Left lung (tissue), 4 donors: ENCODE measurements at regions not wholly inside any gene's neighbourhood (a gene's known extent, or its start where the extent isn't known, plus 50 kb on each side); places are given as distances from the start of the nearest gene placed in this dataset.

Source experiments
- ATAC-seq: fragments of 200-7000 bp; cut with Tn5 transposase; one replicate; pipeline ENCODE4 v1.9.1; 2020; ENCODE audit warnings: moderate library complexity
- DNase-seq, 4 donors: peaks; one replicate each; pipeline ENCODE4 v3.0.0-alpha.2; 2013 to 2020
- H3K27ac ChIP-seq, 2 donors: fragments of 200-600 bp; sonication (generic) in 1 of 2; one replicate each; pipeline versions ENCODE4 v1.5.0 to v1.8.0; 2020 to 2021
- H3K27me3 ChIP-seq, 2 donors: fragments of 200-600 bp; sonication (generic) in 1 of 2; one replicate each; pipeline versions ENCODE4 v1.5.0 to v1.8.0; 2020 to 2021
- H3K36me3 ChIP-seq, 2 donors: fragments of 200-600 bp; sonication (generic) in 1 of 2; one replicate each; pipeline versions ENCODE4 v1.5.0 to v1.8.0; 2020 to 2021
- H3K4me1 ChIP-seq, 2 donors: fragments of 200-600 bp; one replicate each; pipeline ENCODE4 v1.8.0; 2021
- H3K4me3 ChIP-seq, 2 donors: fragments of 200-600 bp; sonication (generic) in 1 of 2; one replicate each; pipeline versions ENCODE4 v1.5.0 to v1.8.0; 2020 to 2021; ENCODE audit warnings: mild to moderate bottlenecking in 1 of 2
- H3K9me3 ChIP-seq, 2 donors: fragments of 200-600 bp; sonication (generic) in 1 of 2; one replicate each; pipeline versions ENCODE4 v1.5.0 to v1.8.0; 2020 to 2021
- intact Hi-C, 2 donors: fragments of 100-400 bp; cut with DNase I; formaldehyde crosslinking; loops; one replicate each; pipeline versions ENCODE4 v1.11.2 to v1.14.2; 2022
- TF ChIP-seq, protein P1 (sequence below), 2 donors: fragments of 200-600 bp; sonication (generic) in 1 of 2; IDR thresholded peaks; one replicate each; pipeline versions ENCODE4 v1.5.0 to v1.8.0; 2021; ENCODE audit warnings: antibody characterized with exemption in 2 of 2
- donor health status: DM: no; HTN: yes; CAD: no.
- donor health status: DM: no; HTN: no; CAD: no.

DNA sequence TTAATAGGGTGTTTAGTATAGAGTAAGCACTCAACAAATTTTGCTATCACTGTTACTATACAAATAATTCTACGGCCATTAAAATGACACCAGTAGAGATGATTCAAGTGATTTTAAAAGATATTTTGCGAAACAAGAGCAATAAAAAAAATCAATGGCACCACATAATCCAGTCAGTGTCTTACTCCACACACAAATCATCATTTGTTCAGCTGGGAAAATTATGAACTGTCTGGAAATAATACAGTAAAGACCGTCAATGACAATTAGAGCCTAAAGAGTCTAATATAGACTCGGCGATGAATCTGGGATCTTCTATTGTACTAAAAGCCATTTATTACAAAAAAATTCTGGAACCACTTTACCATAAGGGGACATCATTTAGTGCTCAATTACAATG is 270.5 kb downstream of the ARRDC4 start:
- Histone ChIP-seq H3K4me1 (no peaks in the 10 kb centered on the region), H3K9me3 (no peaks in the 10 kb centered on the region), H3K36me3 (no peaks in the 10 kb centered on the region), H3K4me3 (no peak overlapping the region), H3K27me3 (no peaks in the 10 kb centered on the region), H3K27ac (no peak overlapping the region)
- TF ChIP-seq, protein P1, sequence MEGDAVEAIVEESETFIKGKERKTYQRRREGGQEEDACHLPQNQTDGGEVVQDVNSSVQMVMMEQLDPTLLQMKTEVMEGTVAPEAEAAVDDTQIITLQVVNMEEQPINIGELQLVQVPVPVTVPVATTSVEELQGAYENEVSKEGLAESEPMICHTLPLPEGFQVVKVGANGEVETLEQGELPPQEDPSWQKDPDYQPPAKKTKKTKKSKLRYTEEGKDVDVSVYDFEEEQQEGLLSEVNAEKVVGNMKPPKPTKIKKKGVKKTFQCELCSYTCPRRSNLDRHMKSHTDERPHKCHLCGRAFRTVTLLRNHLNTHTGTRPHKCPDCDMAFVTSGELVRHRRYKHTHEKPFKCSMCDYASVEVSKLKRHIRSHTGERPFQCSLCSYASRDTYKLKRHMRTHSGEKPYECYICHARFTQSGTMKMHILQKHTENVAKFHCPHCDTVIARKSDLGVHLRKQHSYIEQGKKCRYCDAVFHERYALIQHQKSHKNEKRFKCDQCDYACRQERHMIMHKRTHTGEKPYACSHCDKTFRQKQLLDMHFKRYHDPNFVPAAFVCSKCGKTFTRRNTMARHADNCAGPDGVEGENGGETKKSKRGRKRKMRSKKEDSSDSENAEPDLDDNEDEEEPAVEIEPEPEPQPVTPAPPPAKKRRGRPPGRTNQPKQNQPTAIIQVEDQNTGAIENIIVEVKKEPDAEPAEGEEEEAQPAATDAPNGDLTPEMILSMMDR (IDR thresholded peaks at IDR 0.05) = no peak
- intact Hi-C loops = no loop called here
- DNase-seq (no peak), ATAC-seq (no peak)

DNA sequence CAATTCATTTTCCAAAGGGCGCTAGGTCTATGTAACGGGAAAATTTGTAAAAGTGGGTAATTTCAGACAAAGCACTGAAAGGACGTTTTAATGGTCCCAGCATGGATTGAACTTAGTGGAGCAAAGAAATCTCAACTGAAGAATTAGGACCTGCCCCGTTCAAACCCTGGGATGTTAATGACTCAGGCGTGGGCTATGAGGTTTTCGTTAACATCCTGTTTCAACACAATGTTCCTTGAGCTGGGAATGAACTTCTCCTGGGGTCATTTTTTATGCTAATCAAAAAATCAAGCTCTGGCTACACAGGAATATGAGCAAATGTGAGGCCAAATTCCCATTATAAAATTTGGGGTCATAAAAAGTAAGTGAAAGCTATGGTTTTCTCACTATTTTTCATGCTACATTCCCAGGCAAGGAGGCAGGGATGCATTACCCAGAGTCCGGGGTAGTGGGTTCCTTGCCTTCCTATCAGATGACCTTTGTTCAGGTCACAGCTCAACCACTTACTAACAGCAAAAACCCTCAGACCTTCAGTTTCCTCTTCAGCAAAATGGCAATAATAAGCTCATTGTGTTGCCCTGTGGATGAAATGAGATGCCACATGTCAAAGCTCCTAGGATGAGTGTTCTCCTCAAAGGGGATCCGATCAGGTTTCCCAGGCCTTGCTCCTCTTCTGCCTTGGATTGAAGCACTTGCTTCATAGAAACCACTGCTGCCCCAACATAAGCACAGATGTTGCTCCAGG is 271.4 kb downstream of the ARRDC4 start:
- no peak for ATAC-seq
- TF ChIP-seq, protein P1 (IDR thresholded peaks at IDR 0.05) = no peak
- intact Hi-C loops = no loop called here

DNA sequence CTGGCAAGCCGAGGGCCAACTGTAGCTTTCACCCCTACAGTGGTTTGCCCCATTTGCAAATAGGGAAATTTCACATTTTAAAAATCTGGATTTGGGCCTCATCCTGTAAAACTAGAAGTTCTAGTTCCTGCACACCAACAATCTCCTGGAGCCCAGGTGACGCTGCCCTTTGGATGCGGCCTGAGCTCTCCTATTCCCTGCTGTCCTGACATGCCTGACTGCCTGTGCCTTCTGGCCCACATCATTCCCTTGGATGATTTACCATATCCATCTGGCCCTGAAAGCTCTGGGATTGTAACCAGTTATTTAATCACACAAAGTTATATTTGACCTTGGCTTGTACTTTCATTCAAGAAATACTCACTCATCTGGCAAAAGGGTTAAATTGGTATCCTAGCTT is 272.3 kb downstream of the ARRDC4 start:
- Histone ChIP-seq H3K36me3 (no peaks in the 10 kb centered on the region), H3K4me1 (no peaks in the 10 kb centered on the region), H3K27ac (no peak overlapping the region), H3K9me3 (no peaks in the 10 kb centered on the region), H3K27me3 (no peaks in the 10 kb centered on the region), H3K4me3 (no peak overlapping the region)
- ATAC-seq (no peak), DNase-seq (no peak)
- intact Hi-C loops = no loop called here
- TF ChIP-seq, protein P1 (IDR thresholded peaks at IDR 0.05) = no peak

More for the DNA sequence above, 271.4 kb downstream of the ARRDC4 start:
- no peaks in the 10 kb centered on the region for H3K9me3 ChIP-seq
- H3K4me3 ChIP-seq = no peak overlapping the region
- no peak for DNase-seq
- H3K4me1 ChIP-seq = no peaks in the 10 kb centered on the region
- no peaks in the 10 kb centered on the region for H3K27me3 ChIP-seq
- H3K36me3 ChIP-seq = no peaks in the 10 kb centered on the region
- H3K27ac ChIP-seq = no peak overlapping the region

DNA sequence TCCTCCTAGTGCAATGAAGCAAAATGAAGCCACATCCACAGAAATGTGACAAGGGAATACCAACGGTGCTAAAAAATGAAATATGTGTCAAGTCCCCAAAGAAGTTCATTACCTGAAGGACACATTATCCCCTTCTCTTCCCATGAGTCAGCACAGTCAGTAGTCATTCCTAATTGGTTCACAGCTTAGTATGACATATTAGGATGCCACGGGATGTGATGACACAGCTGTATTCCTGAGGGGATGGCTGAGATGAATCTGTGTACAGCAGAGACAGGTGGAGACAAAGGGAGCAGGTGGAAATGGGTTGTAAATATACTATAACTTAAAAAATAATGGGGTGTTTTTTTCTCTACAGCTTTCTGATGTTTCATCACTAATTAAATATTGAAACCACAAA is 273.4 kb downstream of the ARRDC4 start:
- no peaks in the 10 kb centered on the region for H3K27me3 ChIP-seq
- no peaks in the 10 kb centered on the region for H3K4me1 ChIP-seq
- no peaks in the 10 kb centered on the region for H3K9me3 ChIP-seq
- no peak overlapping the region for H3K27ac ChIP-seq
- ATAC-seq = no peak
- TF ChIP-seq, protein P1 (IDR thresholded peaks at IDR 0.05) = no peak
- H3K36me3 ChIP-seq = no peaks in the 10 kb centered on the region
- no peak overlapping the region for H3K4me3 ChIP-seq
- DNase-seq = no peak
- intact Hi-C loops = no loop called here

- ATAC-seq = no peak
- no peak overlapping the region for H3K27ac ChIP-seq
- H3K4me1 ChIP-seq = no peaks in the 10 kb centered on the region
- intact Hi-C loops = no loop called here
- H3K4me3 ChIP-seq = no peak overlapping the region
- no peaks in the 10 kb centered on the region for H3K9me3 ChIP-seq
- TF ChIP-seq, protein P1 (IDR thresholded peaks at IDR 0.05) = no peak
- no peak for DNase-seq
- no peaks in the 10 kb centered on the region for H3K36me3 ChIP-seq
- no peaks in the 10 kb centered on the region for H3K27me3 ChIP-seq
Measured at GRCh38 chr15:98240303-98240702, 279.8 kb downstream of the ARRDC4 start.
